NOMO-1 (cell line): ENCODE measurements at regions not wholly inside any gene's neighbourhood (a gene's known extent, or its start where the extent isn't known, plus 50 kb on each side); places are given as distances from the start of the nearest gene placed in this dataset.
A peak's percentile ranks its signal among the peaks of the same experiment; 100 is the strongest.
"Not testable (repeated sequence)": the region's sequence is repeated elsewhere in the genome, so short reads cannot be mapped to it uniquely, and the experiment has no call there.

ENCODE experiments used
- DNase-seq, 2 experiments: peaks; one replicate each; lab custom pipeline; 2025; ENCODE audit not compliant: unreplicated experiment in 2 of 2; lab: John Stamatoyannopoulos, UW

DNA sequence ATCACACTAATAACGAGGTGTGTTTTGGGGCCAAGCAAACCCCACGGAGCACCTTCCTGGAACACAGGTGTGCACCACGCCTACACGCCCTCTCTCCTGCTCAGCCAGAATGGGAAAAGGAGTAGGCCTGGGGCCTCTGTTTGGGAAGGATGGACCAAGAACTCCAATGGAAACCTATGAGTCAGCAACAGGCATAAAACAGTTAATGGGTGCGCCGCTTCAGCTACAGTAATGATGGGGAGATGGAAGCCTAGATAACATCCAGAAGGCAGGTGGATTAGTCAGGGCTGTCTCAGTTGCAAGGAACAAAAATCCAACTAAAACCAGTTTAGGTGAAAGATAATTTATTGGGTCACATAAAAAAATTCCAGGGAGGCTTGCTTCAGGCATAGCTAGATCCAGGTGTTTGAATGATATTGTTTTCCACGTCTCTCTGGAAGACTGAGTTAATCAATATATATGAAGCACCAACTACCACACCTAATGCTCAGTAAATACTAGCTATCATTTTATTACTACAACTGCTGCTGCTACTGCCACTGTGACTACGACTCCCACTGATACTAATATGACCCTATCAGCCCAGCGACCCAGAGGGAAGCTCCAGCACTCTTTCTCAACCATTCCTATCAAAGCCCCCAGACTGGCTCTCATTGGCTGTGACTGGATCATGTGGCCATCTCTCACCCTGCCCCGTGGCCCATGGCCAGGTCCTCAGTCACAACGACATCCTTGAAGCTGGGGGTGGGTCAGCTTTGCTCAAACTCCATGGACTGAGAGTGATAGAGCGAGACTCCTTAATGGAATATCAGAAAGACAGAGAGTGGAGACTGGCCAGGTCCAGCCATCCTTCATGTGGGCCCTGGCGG, 155.2 kb upstream of the PTPN1 start:
- DNase-seq, result no peak

DNA sequence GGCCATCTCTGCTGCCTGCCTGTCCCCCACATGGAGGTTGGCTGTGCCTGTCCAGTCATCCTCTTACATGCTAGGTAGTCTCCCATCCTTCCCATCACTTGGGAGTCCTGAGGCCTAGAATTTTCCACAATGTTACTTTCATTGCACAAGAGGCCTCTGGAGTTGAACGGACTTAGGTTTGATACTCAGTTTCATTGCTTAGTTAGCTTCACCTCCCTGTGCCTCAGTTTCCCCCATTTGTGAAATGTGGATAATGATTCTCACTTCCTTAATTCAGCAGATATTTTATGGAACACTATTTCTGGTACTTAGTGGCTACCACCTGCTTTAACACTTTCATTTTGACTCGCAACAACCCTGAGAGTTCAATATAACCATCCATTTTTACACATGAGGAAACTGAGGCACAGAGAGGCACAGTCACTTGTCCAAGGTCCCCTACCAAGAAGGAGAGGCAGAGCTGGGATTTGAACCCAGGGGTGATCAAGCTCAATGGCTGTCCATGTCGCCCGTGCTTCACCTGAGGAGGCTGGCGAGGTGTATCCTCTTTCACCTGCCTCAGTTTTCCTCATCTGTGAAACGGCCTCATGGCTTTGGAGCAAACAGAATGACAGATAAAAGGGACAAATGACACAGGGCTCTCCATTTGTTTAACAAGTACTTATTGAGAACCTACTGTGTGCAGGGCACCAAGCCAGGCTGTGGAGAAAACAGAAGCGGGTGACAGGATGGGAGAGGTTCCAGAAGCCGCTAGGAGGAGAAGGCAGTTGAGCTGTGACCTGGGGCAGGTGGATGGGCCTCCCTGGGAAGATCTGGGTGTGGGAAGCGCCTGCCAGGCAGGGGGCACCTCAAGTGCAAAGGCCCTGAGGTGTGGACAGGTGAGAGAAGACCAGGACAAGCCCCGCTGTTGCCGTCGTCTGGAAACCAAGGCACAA, 154.3 kb upstream of the PTPN1 start:
- no peak for DNase-seq

DNA sequence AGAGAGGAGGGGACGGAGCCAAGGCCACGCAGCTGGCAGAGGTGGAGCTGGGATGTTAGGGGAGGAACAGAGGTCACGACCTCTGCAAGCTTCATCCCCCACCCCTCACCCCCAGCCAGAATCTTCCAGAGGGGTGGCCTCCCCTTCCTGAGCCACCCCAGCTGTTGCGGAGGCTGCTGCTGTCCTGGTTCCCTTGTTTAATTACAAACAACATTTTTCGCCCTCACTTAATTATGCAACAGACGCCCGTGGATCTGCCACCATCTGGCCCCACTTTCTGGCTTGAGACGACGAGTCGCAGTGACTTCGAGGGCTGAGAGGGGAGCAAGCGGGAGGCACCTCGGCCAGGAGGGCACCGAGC, 153.7 kb upstream of the PTPN1 start:
- DNase-seq, result no peak

DNA sequence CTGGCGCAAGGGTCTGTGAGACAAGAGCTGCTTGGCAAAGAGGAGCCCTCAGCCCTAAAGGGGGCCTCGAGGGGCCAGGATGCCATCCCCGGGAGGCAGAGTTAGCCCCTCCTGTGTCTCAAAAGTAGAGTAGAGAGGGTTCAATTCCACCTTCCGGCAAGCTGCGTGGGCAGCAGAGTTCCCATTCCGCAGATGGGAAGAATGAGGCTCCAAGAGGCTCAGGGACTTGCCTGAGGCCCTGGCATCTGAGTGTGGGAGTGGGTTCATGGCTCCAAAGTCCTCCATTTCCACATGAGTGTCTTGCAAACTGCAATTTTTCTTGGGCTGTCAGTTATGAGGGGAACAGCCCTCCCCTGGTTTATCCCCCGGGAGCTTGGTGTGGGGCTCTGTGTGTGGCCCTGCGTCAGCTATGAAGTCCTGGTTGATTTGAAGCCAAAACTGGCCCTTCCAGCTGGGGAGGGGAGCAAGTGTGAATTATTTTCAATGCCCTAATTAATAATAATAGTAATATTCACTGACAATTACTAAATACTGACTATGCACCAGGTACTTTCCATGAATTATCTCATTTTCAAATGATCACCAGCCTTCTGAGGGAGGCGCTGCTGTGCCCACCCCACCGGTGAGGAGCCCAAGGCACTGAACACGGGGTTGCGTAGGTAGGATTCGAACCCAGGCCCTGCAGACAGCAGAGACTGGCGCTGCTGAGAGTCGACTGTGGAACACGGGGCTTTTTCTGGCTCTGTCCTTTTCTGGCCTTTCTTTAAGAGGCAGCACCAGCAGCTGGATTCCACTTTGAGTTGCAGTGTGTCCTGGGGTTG, 153.0 kb upstream of the PTPN1 start:
- DNase-seq, result no peak

DNA sequence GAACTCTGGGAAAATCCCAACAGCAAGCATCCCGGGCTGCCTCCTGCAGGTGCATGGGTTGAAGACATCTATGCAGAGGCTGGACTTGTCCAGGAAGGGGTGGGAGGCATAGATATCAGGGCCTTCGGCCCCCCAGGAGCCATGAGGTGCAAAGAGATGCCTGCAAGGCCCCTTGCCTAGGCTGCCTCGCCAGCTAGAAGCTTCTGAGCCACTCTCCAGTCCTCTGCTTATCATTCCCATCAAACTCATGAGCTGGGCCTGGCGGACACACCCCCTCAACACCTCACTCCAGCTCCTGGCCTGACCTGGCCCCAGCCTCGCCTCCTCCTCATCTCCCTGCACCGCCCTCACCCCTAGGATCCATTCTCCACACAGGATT, 152.4 kb upstream of the PTPN1 start:
- DNase-seq, result no peak

DNA sequence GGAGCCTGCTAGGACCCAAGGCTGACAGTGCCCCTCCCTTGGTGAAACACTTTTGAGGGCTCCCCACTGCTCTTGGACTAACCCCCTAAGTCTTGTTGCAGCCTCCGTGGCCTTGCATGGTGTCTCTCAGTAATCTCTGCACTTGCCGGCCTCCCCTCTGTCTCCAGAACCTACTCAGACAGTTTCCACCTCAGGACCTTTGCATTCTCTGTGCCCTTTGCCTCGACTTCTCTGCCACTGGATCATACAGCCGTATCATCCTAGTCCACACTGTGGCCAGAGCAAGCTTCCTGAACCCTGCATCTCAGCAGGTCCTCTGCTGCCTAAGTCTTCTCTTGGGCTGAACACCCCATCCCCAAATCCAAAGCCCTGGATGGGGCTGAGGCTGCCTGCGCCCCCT, 152.0 kb upstream of the PTPN1 start:
- no peak for DNase-seq

DNA sequence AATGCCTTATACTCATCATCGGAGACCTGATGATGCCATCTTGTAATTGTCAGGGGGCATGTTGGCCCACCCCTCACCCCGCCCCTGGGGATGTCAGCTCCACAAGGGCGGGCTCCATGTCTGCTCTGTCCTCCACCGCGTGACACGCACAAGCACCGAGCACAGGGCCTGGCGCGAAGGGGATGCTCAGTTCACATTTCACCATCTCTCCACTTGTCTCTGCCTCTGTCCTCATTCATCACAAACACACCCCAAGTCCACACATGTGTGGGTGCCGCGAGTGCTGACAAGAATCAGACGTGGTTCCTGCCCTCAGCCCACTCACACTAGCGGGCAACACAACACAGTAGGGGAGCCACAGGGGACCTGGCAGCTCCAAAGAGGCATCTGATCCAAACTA, 151.2 kb upstream of the PTPN1 start:
- no peak for DNase-seq

DNA sequence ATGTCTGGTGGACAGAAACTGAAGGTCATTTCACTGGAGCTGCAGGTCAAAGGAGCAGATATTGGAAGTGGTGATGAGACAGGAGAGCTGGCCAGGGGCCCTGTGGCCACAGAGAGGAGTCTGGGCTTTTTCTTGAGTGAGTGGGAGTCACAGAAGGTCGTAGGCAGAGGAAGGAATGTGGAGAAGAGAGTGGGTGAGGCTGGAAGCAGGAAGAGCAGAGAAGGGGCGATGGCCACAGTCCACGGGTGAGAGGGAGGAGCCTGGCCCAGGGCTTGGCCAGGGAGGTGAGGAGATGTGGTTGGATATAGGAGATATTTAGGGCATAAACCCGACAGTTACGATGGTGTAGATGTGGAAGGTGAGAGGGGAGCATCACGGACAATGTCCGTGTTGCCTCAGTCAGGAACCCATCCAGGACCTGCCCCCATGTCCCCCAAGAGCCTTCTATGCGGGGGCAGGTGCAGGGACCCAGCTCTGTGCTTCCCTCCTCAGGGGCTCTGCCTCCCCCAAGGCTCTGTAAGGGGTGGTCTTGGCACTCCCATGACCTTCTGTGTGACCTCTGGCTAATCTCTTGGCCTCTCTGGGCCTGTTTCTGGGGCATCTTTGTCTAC, 150.5 kb upstream of the PTPN1 start:
- DNase-seq, result no peak

DNA sequence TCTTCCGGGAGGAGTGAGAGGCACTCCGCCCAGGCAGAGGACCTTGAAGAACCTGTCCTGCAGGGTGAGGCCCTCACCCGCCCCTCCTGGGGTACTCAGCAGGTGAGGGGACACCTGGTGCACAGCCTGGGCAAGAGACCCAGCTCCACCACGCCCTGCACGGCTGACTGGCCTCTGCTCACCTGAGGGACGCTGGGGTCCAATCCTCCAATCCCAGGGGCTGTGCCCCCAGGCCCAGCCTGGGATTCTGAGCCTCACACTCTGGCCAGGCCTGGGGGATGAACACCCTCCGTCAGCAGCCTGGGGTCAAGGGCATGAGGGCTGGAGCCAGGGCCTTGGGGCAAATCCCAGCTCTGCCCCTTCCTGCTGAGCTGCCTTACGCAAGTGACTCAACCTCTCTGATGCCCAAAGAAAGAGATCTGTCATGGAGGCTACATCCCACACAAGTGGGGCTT, 149.9 kb upstream of the PTPN1 start:
- DNase-seq, result no peak

DNA sequence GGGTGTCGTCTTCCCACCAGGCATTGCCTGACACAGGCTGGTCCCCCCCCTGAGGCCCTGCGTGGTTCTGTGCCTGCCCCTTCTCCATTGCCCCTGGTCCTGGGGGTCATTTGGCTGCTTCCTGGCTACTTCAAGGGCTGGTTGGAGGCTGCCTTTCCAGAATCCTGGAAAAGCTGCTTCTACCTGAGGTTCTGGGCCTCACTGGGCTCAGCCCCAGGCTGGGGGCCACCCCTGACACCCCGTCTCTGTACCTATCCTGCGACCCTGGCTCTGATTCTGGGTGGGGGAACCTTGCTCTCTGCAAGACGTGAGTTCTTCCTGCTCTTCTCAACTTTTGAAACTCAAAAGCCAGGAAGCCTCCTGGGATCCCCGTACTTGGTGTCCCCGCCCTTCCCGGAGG, 149.3 kb upstream of the PTPN1 start:
- no peak for DNase-seq

DNA sequence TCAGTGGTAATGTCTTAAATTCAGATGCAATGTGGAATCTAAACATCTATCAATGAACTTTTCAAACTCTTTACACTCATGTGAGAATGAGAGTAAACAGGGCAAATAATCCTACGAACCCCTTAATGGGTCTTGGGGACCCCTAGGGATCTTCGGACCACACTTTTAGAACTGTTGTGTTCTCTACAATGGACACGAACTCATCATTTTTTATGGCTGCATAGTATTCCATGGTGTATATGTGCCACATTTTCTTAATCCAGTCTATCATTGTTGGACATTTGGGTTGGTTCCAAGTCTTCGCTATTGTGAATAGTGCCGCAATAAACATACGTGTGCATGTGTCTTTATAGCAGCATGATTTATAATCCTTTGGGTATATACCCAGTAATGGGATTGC, 148.0 kb upstream of the PTPN1 start:
- not testable (repeated sequence) for DNase-seq

DNA sequence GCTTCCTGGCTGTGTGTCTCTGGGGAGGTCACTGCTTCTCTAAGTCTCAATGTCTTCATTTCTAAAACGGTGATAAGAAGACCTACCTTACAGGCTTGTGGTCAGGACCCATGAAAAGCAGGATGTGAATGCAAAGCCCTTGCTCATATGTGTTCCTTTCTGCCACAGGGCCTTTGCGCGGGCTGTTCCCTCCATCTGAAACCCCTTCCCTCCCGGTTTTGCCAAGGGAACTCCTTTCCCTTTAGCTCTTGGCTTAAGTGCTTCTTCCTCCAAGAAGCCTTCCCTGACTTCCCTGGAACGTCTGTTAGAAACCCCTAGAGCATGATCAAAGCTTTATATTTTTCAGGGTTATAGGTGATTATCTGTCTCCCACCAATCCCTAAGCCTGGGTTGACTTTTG, 147.2 kb upstream of the PTPN1 start:
- DNase-seq, result no peak

DNA sequence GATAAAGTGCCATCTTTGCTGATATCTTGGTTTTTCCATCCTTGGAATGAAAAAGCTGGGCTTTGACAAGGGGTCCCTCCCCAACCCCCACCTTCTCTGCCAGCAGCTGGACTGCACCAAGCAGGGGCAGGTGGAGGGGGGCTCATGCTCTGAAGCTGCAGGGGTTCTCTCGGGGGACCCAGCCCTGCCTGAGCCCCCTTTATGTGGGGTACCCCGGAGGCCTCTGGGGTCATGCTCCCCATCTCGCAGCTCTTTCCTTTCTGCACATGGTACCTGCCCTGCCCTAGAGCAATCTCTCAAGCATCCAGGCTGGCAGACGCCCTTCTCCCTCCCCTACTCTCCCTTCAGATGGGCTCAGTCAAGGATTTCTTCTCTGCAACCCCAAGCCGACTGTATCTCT, 146.7 kb upstream of the PTPN1 start:
- DNase-seq, result no peak

DNA sequence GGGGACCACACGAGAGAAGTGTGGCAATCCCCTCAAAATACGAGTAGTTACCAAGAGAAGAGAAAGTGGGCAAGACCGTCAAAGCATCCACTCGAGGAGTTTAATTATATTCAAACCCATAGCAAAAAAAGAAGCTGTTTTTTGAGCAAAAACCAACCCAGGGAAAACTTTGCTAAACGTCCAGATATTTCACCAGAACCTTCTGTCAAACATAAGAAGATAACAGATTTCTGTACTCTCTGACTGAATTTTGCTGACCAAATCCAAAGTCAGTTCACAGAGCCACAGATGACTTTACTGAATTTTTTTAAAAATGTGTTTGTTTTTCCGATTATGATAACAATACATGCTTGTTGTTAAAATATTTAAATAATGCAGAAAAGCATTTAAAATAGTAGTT, 145.6 kb upstream of the PTPN1 start:
- no peak for DNase-seq

DNA sequence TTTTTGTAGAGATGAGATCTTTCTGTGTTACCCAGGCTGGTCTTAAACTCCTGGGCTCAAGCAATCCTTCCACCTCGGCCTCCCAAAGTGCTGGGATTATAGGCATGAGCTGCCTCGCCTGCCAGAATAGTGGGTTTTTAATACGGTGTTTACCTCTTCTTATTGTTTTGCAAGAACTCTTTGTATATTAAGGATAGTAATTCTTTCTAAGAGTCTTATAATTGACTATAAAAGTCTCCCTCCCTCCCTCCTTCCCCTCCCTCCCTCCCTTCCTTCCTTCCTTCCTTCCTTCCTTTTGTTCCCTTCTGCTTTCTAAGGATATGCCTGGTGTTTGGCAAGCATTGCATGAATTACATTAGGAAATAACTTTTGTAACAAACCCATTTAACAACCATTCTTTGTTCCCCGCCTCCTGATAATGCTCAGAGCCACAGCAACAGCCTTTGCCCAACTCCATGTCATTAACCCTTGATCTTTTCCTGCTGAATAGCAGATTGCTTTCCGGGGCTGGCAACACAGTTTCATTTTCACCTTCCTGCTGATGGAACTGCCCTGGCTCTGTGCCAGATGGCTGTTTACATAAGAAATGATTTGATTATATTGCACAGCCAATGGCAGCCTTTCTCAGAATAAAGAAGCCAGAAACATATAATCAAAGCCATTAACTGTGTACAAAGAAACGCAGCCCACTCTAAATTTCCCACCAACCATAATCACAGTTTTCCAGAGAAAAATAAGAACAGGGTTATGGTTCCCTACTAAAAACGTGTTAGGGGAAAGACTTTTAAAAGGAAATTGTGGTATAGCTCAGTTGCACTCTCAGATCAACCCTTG, 143.7 kb upstream of the PTPN1 start:
- DNase-seq, result peak; percentile 58 to 76

DNA sequence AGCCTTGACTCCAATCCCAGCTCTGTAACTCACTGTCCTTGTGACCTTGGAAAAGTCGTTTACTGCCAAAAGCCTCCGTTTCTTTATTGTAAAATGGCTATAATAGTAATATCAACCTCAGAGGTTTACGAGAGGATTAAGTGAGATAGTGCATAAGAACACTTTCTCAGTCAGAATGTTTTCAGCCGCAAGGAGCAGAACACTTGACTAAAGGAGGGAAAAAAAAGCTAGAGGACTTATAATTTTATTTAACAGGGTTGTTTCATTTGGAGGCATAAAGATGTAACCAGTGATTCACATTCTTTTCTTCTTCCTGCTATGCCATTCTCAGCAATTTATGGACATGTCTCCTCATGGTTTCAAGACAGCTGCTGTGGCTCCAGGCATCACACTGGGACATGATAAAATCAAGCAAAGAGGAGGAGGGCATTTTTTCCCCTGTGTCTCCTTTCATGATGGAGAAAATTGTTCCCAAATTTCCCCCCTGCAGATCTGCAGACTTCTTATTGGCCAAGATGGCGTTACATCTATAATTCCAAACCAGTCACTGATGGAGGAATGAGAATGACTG, 143.0 kb upstream of the PTPN1 start:
- DNase-seq, result no peak

DNA sequence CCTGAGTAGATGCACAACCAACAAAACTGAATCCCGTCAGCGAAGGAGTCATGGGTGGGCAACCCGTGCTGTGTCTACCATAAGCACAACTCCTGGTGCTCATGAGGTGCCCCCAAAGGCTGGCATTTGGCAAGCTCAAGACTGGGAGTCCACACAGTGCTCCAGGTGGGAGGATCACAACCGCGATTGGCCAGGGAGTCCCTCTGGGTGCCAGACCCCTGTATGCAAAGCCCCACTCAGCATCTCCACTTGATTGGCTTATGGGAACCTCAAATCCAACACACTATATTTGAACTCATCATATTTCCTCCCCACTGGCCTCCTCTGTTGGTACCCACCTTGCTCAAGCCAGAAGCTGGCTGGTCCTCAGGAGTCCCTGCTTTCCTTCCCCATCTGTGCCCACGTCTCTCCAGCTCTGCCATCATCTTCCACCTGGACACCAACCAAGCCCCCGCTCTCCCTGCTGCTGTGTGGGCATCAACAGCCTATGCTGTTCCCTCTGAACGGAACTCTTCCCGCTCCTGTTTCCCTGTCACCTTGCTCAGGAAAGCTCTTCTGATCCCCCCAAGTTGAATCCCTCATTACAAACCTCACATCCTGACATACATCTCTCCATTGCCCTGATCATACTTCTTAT, 142.3 kb upstream of the PTPN1 start:
- DNase-seq, result no peak

DNA sequence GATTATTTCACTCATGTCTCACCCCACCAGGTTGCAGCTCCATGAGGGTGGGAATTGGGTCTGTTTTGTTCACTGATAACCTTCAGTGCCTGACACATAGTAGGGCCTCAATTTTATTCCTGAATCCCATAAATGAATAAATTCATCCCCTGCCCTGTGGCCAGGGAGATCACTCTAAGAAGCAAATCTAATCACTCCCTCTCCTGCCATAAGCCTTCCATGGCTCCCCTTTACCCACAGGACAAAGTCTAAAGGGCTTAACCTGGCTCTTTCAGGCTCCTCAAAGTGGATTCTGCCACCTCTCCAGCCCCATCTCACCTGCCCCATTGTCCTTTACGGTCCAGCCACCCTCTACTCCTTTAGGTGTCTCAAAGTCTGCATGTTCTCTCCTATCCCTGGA, 141.8 kb upstream of the PTPN1 start:
- no peak for DNase-seq

DNA sequence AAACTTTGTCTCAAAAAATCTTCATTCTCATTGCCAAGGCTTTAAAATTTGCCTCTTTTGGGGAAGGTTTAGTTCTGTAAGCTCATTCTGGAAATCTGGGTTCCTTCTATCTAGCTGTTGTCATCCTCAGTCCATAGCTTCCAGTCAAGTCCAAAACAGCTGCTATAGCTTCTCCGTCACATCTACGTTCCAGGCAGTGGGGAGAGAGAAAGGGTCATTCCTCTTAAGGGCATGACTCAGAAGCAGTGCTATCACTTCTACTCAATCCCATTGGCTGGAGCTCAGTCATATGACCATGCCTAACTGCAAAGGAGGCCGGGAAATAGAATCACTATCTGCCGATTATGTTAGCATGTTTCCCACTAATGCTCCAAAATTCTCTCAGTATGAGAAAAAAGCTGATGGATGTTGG, 141.4 kb upstream of the PTPN1 start:
- DNase-seq, result no peak
